ENCODE measurements at regions not wholly inside any gene's neighbourhood (a gene's known extent, or its start where the extent isn't known, plus 50 kb on each side); places are given as distances from the start of the nearest gene placed in this dataset.

DNA sequence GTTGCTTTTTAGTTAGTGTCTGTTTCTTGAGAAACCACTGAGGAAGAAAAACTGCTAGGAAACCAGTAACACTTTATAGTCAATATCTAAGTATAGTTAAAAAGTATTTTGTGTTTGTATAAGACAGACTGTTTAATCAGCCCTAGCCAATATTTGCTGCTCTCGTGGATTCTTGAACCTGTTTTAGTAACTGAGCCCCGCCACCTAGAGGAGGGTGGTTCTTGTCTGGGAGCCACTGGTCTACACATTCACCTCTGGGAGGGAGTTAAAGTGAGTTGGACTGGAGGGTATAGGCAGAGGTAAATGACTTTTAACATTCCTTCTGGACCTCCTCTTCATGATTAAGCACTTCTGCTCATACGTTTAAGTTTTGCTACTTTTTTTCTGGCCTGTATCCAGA lies 117.2 kb downstream of the SPATA31D1 start:
- H3K27ac ChIP-seq = no peak overlapping the region
- H3K27me3 ChIP-seq = no peaks in the 10 kb centered on the region
- H3K4me1 ChIP-seq = no peaks in the 10 kb centered on the region
- no peak for DNase-seq
- WGBS, 2 donors = 79 to 84% methylated on average over 3 of the region's 3 CpGs
- H3K36me3 ChIP-seq (ENCODE audit: low read depth, missing control alignments) = no peaks in the 10 kb centered on the region
- intact Hi-C loops (cut with DNase I; ENCODE audit: low total_unique reads) = no loop called here
- TF ChIP-seq, protein P1, sequence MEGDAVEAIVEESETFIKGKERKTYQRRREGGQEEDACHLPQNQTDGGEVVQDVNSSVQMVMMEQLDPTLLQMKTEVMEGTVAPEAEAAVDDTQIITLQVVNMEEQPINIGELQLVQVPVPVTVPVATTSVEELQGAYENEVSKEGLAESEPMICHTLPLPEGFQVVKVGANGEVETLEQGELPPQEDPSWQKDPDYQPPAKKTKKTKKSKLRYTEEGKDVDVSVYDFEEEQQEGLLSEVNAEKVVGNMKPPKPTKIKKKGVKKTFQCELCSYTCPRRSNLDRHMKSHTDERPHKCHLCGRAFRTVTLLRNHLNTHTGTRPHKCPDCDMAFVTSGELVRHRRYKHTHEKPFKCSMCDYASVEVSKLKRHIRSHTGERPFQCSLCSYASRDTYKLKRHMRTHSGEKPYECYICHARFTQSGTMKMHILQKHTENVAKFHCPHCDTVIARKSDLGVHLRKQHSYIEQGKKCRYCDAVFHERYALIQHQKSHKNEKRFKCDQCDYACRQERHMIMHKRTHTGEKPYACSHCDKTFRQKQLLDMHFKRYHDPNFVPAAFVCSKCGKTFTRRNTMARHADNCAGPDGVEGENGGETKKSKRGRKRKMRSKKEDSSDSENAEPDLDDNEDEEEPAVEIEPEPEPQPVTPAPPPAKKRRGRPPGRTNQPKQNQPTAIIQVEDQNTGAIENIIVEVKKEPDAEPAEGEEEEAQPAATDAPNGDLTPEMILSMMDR (IDR thresholded peaks at IDR 0.05) = no peak
- TF ChIP-seq POLR2A (IDR thresholded peaks at IDR 0.05) = no peak
- H3K4me3 ChIP-seq = no peak overlapping the region
- no peaks in the 10 kb centered on the region for H3K9me3 ChIP-seq

DNA sequence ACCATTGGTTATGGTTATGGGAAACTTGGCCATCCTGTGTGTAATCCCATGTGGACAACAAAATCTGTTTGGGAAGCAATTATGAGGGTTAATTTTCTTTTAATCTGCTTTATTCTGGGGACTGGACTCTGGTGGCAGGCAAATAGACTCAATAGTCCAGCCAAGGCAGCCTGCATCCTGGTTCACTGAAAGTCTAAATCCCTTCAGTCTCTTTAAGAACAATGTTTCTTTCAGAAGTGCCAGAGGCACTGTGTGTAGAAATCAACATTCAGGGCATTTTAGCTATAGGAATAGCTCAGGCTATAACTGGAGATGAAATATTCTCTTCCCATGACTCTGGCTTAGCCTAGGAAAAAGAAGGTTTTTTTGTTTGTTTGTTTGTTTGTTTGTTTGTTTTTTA lies 118.0 kb downstream of the SPATA31D1 start:
- H3K9me3 ChIP-seq = no peaks in the 10 kb centered on the region
- H3K4me1 ChIP-seq = no peaks in the 10 kb centered on the region
- no peak overlapping the region for H3K4me3 ChIP-seq
- DNase-seq = no peak
- H3K36me3 ChIP-seq (ENCODE audit: low read depth, missing control alignments) = no peaks in the 10 kb centered on the region
- TF ChIP-seq, protein P1 (IDR thresholded peaks at IDR 0.05) = no peak
- no peak for TF ChIP-seq POLR2A (IDR thresholded peaks at IDR 0.05)
- H3K27me3 ChIP-seq = no peaks in the 10 kb centered on the region
- no peak overlapping the region for H3K27ac ChIP-seq
- intact Hi-C loops (cut with DNase I; ENCODE audit: low total_unique reads) = no loop called here

DNA sequence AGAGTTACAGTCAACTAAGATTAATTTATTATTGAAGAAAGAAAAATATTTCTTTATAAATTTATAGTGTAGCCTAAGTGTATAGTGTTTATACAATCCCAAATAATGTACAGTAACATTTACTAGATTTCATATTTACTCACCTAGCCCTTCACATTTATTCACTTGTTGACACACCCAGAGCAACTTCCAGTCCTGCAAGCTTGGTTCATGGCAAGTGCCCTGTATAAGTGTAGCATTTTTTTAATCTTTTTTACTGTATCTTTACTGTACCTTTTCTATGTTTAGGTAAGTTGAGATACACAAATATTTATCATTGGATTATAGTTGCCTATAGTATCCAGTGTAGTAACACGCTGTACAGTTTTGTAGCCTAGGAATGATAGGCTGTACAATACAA lies 119.9 kb downstream of the SPATA31D1 start:
- no peak overlapping the region for H3K4me3 ChIP-seq
- TF ChIP-seq, protein P1 (IDR thresholded peaks at IDR 0.05) = no peak
- TF ChIP-seq POLR2A (IDR thresholded peaks at IDR 0.05) = no peak
- DNase-seq = no peak
- intact Hi-C loops (cut with DNase I; ENCODE audit: low total_unique reads) = no loop called here
- H3K4me1 ChIP-seq = no peaks in the 10 kb centered on the region
- H3K27me3 ChIP-seq = no peaks in the 10 kb centered on the region
- H3K36me3 ChIP-seq (ENCODE audit: low read depth, missing control alignments) = no peaks in the 10 kb centered on the region
- WGBS, 2 donors = 94 to 100% methylated on average over 1 of the region's 1 CpG
- no peaks in the 10 kb centered on the region for H3K9me3 ChIP-seq
- H3K27ac ChIP-seq = no peak overlapping the region

DNA sequence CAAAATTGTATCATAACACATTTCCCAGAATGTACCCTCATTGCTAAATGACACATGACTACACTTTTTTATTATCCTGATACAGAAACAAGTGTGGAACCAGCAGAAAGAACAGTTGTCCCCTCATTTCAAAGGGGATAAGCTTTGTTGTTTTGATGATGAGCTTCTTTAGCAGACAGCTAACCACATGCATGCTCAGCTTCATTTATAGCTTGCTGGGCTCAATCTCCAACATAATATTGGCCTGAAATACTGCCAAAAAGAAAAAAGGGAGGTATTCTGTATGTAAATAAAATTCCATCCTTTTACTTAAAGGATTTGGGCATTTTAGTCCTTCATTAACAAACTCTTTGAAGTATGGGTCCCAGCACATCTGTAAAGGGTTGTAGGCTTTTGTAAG lies 120.4 kb downstream of the SPATA31D1 start:
- Histone ChIP-seq H3K36me3 (ENCODE audit: low read depth, missing control alignments) (no peaks in the 10 kb centered on the region), H3K27ac (no peak overlapping the region), H3K4me1 (no peaks in the 10 kb centered on the region), H3K9me3 (no peaks in the 10 kb centered on the region), H3K27me3 (no peaks in the 10 kb centered on the region), H3K4me3 (no peak overlapping the region)
- DNase-seq = no peak
- intact Hi-C loops (cut with DNase I; ENCODE audit: low total_unique reads) = no loop called here
- no peak for TF ChIP-seq POLR2A (IDR thresholded peaks at IDR 0.05)

DNA sequence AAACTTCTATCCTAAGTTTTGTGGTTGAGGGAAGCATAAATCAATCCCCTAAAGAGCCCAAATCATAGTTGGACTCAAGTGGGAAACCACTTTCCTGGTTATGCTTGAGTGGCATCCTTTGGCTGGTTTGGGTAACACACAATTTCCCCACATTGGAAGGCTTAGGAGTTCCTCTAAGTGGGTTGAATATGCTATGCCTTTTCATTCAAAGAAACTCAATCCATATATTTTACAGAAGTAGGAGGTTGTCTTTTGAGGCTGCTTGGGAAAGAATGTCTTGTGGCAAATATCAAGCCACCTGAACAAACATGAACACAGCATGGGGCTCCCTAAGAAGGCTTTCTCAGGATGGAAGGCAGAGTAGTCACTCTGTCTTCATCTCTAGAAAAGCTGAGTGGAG lies 121.1 kb downstream of the SPATA31D1 start:
- no peak overlapping the region for H3K27ac ChIP-seq
- H3K27me3 ChIP-seq = no peaks in the 10 kb centered on the region
- H3K4me3 ChIP-seq = no peak overlapping the region
- TF ChIP-seq POLR2A (IDR thresholded peaks at IDR 0.05) = no peak
- TF ChIP-seq, protein P1 (IDR thresholded peaks at IDR 0.05) = no peak
- H3K4me1 ChIP-seq = no peaks in the 10 kb centered on the region
- no peaks in the 10 kb centered on the region for H3K36me3 ChIP-seq (ENCODE audit: low read depth, missing control alignments)
- no peaks in the 10 kb centered on the region for H3K9me3 ChIP-seq
- no peak for DNase-seq
- intact Hi-C loops (cut with DNase I; ENCODE audit: low total_unique reads) = no loop called here

Measured in testis (tissue), 2 donors.